GM19438 (cell line): ENCODE measurements at regions not wholly inside any gene's neighbourhood (a gene's known extent, or its start where the extent isn't known, plus 50 kb on each side); places are given as distances from the start of the nearest gene placed in this dataset.

Experiments used
- ATAC-seq: cut with Tn5 transposase; IDR thresholded peaks from one replicate; pipeline ENCODE4 v1.9.1; 2021; ENCODE audit warnings: low read depth; ENCODE audit not compliant: unreplicated experiment

GRCh38 chr4:20302336-20302735 lies 50.6 kb downstream of the SLIT2 start:
- ATAC-seq = no peak

GRCh38 chr4:20305976-20306375 lies 54.3 kb downstream of the SLIT2 start:
- no peak for ATAC-seq

GRCh38 chr4:20311856-20312255 lies 60.2 kb downstream of the SLIT2 start:
- ATAC-seq = no peak

- ATAC-seq = no peak
These were observed 61.7 kb downstream of the SLIT2 start for GRCh38 chr4:20313237-20314030.

- no peak for ATAC-seq
These were observed 65.8 kb downstream of the SLIT2 start for GRCh38 chr4:20317424-20317985.

- ATAC-seq = no peak
These were observed 66.5 kb downstream of the SLIT2 start for GRCh38 chr4:20318001-20318908.

GRCh38 chr4:20318909-20319277 lies 67.2 kb downstream of the SLIT2 start:
- no peak for ATAC-seq

GRCh38 chr4:20319825-20320612 lies 68.3 kb downstream of the SLIT2 start:
- no peak for ATAC-seq

- no peak for ATAC-seq
These were observed 72.3 kb downstream of the SLIT2 start for GRCh38 chr4:20323991-20324390.

- no peak for ATAC-seq
These were observed 74.8 kb downstream of the SLIT2 start for GRCh38 chr4:20326460-20326859.

- no peak for ATAC-seq
These were observed 75.3 kb downstream of the SLIT2 start for GRCh38 chr4:20326977-20327376.

- no peak for ATAC-seq
These were observed 76.1 kb downstream of the SLIT2 start for GRCh38 chr4:20327808-20328207.

- no peak for ATAC-seq
These were observed 79.9 kb downstream of the SLIT2 start for GRCh38 chr4:20331642-20332041.

- no peak for ATAC-seq
These were observed 81.5 kb downstream of the SLIT2 start for GRCh38 chr4:20333141-20333715.

- no peak for ATAC-seq
These were observed 85.6 kb downstream of the SLIT2 start for GRCh38 chr4:20337261-20337664.

- no peak for ATAC-seq
These were observed 87.1 kb downstream of the SLIT2 start for GRCh38 chr4:20338841-20339240.

GRCh38 chr4:20341134-20341738 lies 89.5 kb downstream of the SLIT2 start:
- ATAC-seq = no peak

- no peak for ATAC-seq
These were observed 95.8 kb downstream of the SLIT2 start for GRCh38 chr4:20347531-20347930.

- ATAC-seq = no peak
These were observed 96.7 kb downstream of the SLIT2 start for GRCh38 chr4:20348411-20348810.
